ENCODE measurements at regions not wholly inside any gene's neighbourhood (a gene's known extent, or its start where the extent isn't known, plus 50 kb on each side); places are given as distances from the start of the nearest gene placed in this dataset.
A peak's percentile ranks its signal among the peaks of the same experiment; 100 is the strongest.

- no peak for TF ChIP-seq PRDM10 (tag by site-specific recombination; IDR thresholded peaks at IDR 0.05)
- peak; percentile 40; the same call in 1 of the 2 replicates for TF ChIP-seq BCL11B (tag by site-specific recombination; IDR thresholded peaks at IDR 0.05; ENCODE audit: low read depth)
- TF ChIP-seq ZNF302 (tag by site-specific recombination; IDR thresholded peaks at IDR 0.05; ENCODE audit: low read depth) = no peak
- TF ChIP-seq ZNF416 (tag by site-specific recombination; IDR thresholded peaks at IDR 0.05) = no peak
- TF ChIP-seq ZNF664 (tag by site-specific recombination; IDR thresholded peaks at IDR 0.05) = peak; percentile 38; the same call in 1 of the 2 replicates
- no peak for TF ChIP-seq KLF17 (tag by site-specific recombination; IDR thresholded peaks at IDR 0.05)
- TF ChIP-seq INSM2 (tag by site-specific recombination; IDR thresholded peaks at IDR 0.05) = peak; percentile 91
- peak; percentile 72; the same call in 1 of the 2 replicates for TF ChIP-seq ZNF76 (tag by site-specific recombination; IDR thresholded peaks at IDR 0.05; ENCODE audit: borderline replicate concordance, low read depth)
- TF ChIP-seq ZBTB8A (tag by site-specific recombination; IDR thresholded peaks at IDR 0.05) = peak; percentile 42; the same call in 1 of the 2 replicates
- TF ChIP-seq ZNF530 (tag by site-specific recombination; IDR thresholded peaks at IDR 0.05; ENCODE audit: low read depth) = no peak
- TF ChIP-seq ZNF548 (tag by site-specific recombination; IDR thresholded peaks at IDR 0.05) = no peak
- TF ChIP-seq PBX3 (CRISPR knock-in tag; IDR thresholded peaks at IDR 0.05) = no peak
- no peak for TF ChIP-seq ZFHX2 (tag by site-specific recombination; conservative IDR thresholded peaks at IDR 0.05)
- no peak for TF ChIP-seq ZNF677 (tag by site-specific recombination; IDR thresholded peaks at IDR 0.05)
- TF ChIP-seq ZNF843 (tag by site-specific recombination; IDR thresholded peaks at IDR 0.05) = peak; percentile 87
- TF ChIP-seq ZNF629 (tag by site-specific recombination; IDR thresholded peaks at IDR 0.05) = peak; percentile 76
- 0 out of 2 replicates have a peak, but pooled peaks have one; percentile 20 for TF ChIP-seq ZNF112 (tag by site-specific recombination; IDR thresholded peaks at IDR 0.05)
- no peak for TF ChIP-seq ZNF266 (tag by site-specific recombination; IDR thresholded peaks at IDR 0.05; ENCODE audit: low read depth)
- TF ChIP-seq ZNF701 (tag by site-specific recombination; IDR thresholded peaks at IDR 0.05) = no peak
- TF ChIP-seq ZNF768 (tag by site-specific recombination; IDR thresholded peaks at IDR 0.05) = no peak
- 0 out of 2 replicates have a peak, but pooled peaks have one; percentile 16 for TF ChIP-seq PATZ1 (tag by site-specific recombination; IDR thresholded peaks at IDR 0.05)
- no peak for TF ChIP-seq MYNN (tag by site-specific recombination; IDR thresholded peaks at IDR 0.05; ENCODE audit: borderline replicate concordance)
- TF ChIP-seq SCRT2 (tag by site-specific recombination; IDR thresholded peaks at IDR 0.05) = peak; percentile 54; the same call in 1 of the 2 replicates
- TF ChIP-seq ZSCAN4 (tag by site-specific recombination; IDR thresholded peaks at IDR 0.05) = 0 out of 2 replicates have a peak, but pooled peaks have one; percentile 9
- no peak for TF ChIP-seq ZNF19 (tag by site-specific recombination; IDR thresholded peaks at IDR 0.05; ENCODE audit: low read depth)
- no peak for TF ChIP-seq ZNF704 (tag by site-specific recombination; IDR thresholded peaks at IDR 0.05)
- TF ChIP-seq ZNF561 (tag by site-specific recombination; IDR thresholded peaks at IDR 0.05; ENCODE audit: borderline replicate concordance) = no peak
- TF ChIP-seq ZNF48 (tag by site-specific recombination; IDR thresholded peaks at IDR 0.05) = no peak
- no peak for TF ChIP-seq ZNF654 (tag by site-specific recombination; IDR thresholded peaks at IDR 0.05; ENCODE audit: low read depth)
These were observed 474.4 kb downstream of the SETD4 start (continued) for GRCh38 chr21:35585878-35586277.

Data from HEK293 (cell line).